ENCODE measurements at regions not wholly inside any gene's neighbourhood (a gene's known extent, or its start where the extent isn't known, plus 50 kb on each side); places are given as distances from the start of the nearest gene placed in this dataset.
"Not testable (repeated sequence)": the region's sequence is repeated elsewhere in the genome, so short reads cannot be mapped to it uniquely, and the experiment has no call there.

DNA sequence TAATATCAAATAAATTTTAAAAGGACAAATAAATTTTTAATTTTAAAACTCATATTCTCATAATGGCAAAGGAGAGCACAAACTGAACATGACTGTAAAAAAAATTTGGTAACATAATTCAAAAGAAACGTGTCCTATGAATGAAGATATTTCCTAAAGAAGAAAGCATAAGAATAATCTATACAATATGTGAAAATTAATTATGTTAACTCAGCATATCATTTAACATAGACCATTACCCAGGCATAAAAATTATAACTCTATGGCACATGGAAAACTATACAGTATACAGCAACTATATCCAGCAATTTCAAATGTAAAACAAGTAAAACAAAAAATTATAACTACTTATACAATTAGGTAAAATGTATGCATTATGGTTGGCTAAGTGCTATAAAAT, 288.1 kb downstream of the SUCLG1 start:
- no peak for TF ChIP-seq EZH2 (IDR thresholded peaks at IDR 0.05; ENCODE audit: low read length, missing control alignments)
- TF ChIP-seq, protein P1, sequence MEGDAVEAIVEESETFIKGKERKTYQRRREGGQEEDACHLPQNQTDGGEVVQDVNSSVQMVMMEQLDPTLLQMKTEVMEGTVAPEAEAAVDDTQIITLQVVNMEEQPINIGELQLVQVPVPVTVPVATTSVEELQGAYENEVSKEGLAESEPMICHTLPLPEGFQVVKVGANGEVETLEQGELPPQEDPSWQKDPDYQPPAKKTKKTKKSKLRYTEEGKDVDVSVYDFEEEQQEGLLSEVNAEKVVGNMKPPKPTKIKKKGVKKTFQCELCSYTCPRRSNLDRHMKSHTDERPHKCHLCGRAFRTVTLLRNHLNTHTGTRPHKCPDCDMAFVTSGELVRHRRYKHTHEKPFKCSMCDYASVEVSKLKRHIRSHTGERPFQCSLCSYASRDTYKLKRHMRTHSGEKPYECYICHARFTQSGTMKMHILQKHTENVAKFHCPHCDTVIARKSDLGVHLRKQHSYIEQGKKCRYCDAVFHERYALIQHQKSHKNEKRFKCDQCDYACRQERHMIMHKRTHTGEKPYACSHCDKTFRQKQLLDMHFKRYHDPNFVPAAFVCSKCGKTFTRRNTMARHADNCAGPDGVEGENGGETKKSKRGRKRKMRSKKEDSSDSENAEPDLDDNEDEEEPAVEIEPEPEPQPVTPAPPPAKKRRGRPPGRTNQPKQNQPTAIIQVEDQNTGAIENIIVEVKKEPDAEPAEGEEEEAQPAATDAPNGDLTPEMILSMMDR (conservative IDR thresholded peaks at IDR 0.05 in 1 of 2, IDR thresholded peaks at IDR 0.05 in 1 of 2; ENCODE audit: low read depth in 1 of 2, low read length in 2 of 2): no peak
- Histone ChIP-seq H3K4me3 (replicated peaks in 1 of 4; ENCODE audit: control extremely low read depth in 1 of 4, insufficient read depth in 1 of 4, low read depth in 3 of 4, low read length in 4 of 4) (no peak overlapping the region), H3K4me1 (ENCODE audit: control insufficient read depth, extremely low read depth, insufficient read depth, low read length) (no peaks in the 10 kb centered on the region), H4K20me1 (ENCODE audit: control insufficient read depth, extremely low read depth, insufficient read depth, low read length) (no peaks in the 10 kb centered on the region), H3K4me2 (ENCODE audit: extremely low read depth, insufficient read depth, low read length) (no peak overlapping the region), H2AFZ (ENCODE audit: low read length) (no peak overlapping the region), H3K79me2 (ENCODE audit: control insufficient read depth, insufficient read depth, low read length) (no peaks in the 10 kb centered on the region), H3K27ac (ENCODE audit: insufficient read depth, low read length) (no peak overlapping the region), H3K27me3 (ENCODE audit: control insufficient read depth, insufficient read depth, low read length) (no peaks in the 10 kb centered on the region), H3K9me3 (ENCODE audit: control insufficient read depth, insufficient read depth, low read depth, low read length) (no peaks in the 10 kb centered on the region), H3K36me3 (ENCODE audit: control insufficient read depth, insufficient read depth, low read length) (no peaks in the 10 kb centered on the region), H3K9ac (ENCODE audit: insufficient read depth, low read length) (no peak overlapping the region)
- no peak for DNase-seq (ENCODE audit: low read depth in 2 of 2)

DNA sequence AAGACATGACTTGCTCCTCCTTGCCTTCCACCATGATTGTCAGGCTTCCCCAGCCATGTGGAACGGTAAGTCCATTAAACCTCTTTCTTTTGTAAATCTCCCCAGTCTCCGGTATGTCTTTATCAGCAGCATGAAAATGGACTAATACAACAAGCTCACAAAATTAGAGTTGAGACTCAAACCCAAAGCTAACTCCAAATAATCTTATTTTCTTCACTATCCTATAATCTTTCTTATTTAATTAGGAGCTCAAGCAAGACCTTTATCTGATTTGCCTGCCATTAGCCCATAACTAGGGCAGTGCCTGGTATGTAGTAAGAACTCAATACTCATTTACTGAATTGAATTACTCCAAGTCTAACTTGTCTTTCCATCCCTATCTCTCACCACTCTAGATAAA, 289.2 kb downstream of the SUCLG1 start:
- no peak overlapping the region for H3K9ac ChIP-seq (ENCODE audit: insufficient read depth, low read length)
- TF ChIP-seq, protein P1 (conservative IDR thresholded peaks at IDR 0.05 in 1 of 2, IDR thresholded peaks at IDR 0.05 in 1 of 2; ENCODE audit: low read depth in 1 of 2, low read length in 2 of 2): no peak
- no peak for TF ChIP-seq EZH2 (IDR thresholded peaks at IDR 0.05; ENCODE audit: low read length, missing control alignments)
- H2AFZ ChIP-seq (ENCODE audit: low read length): no peak overlapping the region
- H3K4me2 ChIP-seq (ENCODE audit: extremely low read depth, insufficient read depth, low read length): no peak overlapping the region
- H3K79me2 ChIP-seq (ENCODE audit: control insufficient read depth, insufficient read depth, low read length): no peaks in the 10 kb centered on the region
- no peaks in the 10 kb centered on the region for H3K27me3 ChIP-seq (ENCODE audit: control insufficient read depth, insufficient read depth, low read length)
- H3K4me3 ChIP-seq (replicated peaks in 1 of 4; ENCODE audit: control extremely low read depth in 1 of 4, insufficient read depth in 1 of 4, low read depth in 3 of 4, low read length in 4 of 4): no peak overlapping the region
- no peaks in the 10 kb centered on the region for H3K4me1 ChIP-seq (ENCODE audit: control insufficient read depth, extremely low read depth, insufficient read depth, low read length)
- H3K27ac ChIP-seq (ENCODE audit: insufficient read depth, low read length): no peak overlapping the region
- H3K36me3 ChIP-seq (ENCODE audit: control insufficient read depth, insufficient read depth, low read length): no peaks in the 10 kb centered on the region
- DNase-seq (ENCODE audit: low read depth in 2 of 2): no peak
- H4K20me1 ChIP-seq (ENCODE audit: control insufficient read depth, extremely low read depth, insufficient read depth, low read length): no peaks in the 10 kb centered on the region
- no peaks in the 10 kb centered on the region for H3K9me3 ChIP-seq (ENCODE audit: control insufficient read depth, insufficient read depth, low read depth, low read length)

DNA sequence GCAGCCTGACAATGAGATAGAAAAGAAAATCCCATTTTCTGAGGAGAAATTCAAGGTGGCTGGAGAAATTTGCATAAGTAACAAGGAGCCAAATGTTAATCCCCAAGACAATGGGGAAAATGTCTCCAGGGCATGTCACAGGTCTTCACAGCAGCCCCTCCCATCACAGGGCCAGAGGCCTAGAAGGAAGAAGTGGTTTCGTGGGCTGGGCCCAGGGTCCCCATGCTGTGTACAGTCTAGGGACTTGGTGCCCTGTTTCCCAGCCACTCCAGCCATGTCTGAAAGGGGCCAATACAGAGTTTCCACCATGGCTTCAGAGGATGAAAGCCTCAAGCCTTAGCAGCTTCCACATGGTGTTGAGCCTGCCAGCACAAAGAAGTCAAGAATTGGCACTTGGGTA, 290.5 kb downstream of the SUCLG1 start:
- not testable (repeated sequence) for H4K20me1 ChIP-seq (ENCODE audit: control insufficient read depth, extremely low read depth, insufficient read depth, low read length); H3K4me3 ChIP-seq (replicated peaks in 1 of 4; ENCODE audit: control extremely low read depth in 1 of 4, insufficient read depth in 1 of 4, low read depth in 3 of 4, low read length in 4 of 4); DNase-seq (ENCODE audit: low read depth in 2 of 2); H3K4me2 ChIP-seq (ENCODE audit: extremely low read depth, insufficient read depth, low read length); H3K27ac ChIP-seq (ENCODE audit: insufficient read depth, low read length); H3K27me3 ChIP-seq (ENCODE audit: control insufficient read depth, insufficient read depth, low read length); H2AFZ ChIP-seq (ENCODE audit: low read length); H3K79me2 ChIP-seq (ENCODE audit: control insufficient read depth, insufficient read depth, low read length); H3K36me3 ChIP-seq (ENCODE audit: control insufficient read depth, insufficient read depth, low read length); H3K4me1 ChIP-seq (ENCODE audit: control insufficient read depth, extremely low read depth, insufficient read depth, low read length); H3K9me3 ChIP-seq (ENCODE audit: control insufficient read depth, insufficient read depth, low read depth, low read length); H3K9ac ChIP-seq (ENCODE audit: insufficient read depth, low read length)

DNA sequence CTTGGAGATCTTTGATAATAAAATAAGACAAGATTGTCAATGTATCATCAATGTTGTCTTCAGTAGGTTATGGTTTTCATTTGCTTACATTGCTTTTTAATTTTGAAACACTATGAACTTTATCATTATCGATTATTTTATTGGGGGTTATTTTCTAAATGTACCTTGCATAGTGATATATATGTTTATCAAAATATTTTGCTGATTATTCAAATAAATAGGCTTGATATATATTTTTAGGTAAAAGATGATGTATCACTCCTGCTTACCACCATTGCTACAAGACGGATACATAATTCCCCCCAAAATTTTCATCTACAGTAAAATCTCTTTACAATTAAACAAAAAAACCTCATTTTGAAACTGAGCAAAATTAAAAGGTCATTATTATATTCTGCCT, 293.8 kb downstream of the SUCLG1 start:
- Histone ChIP-seq H3K4me1 (ENCODE audit: control insufficient read depth, extremely low read depth, insufficient read depth, low read length) (no peaks in the 10 kb centered on the region), H3K79me2 (ENCODE audit: control insufficient read depth, insufficient read depth, low read length) (no peaks in the 10 kb centered on the region), H3K27me3 (ENCODE audit: control insufficient read depth, insufficient read depth, low read length) (no peaks in the 10 kb centered on the region), H3K27ac (ENCODE audit: insufficient read depth, low read length) (no peak overlapping the region), H4K20me1 (ENCODE audit: control insufficient read depth, extremely low read depth, insufficient read depth, low read length) (no peaks in the 10 kb centered on the region), H3K36me3 (ENCODE audit: control insufficient read depth, insufficient read depth, low read length) (no peaks in the 10 kb centered on the region), H2AFZ (ENCODE audit: low read length) (no peak overlapping the region), H3K9ac (ENCODE audit: insufficient read depth, low read length) (no peak overlapping the region), H3K4me2 (ENCODE audit: extremely low read depth, insufficient read depth, low read length) (no peak overlapping the region), H3K9me3 (ENCODE audit: control insufficient read depth, insufficient read depth, low read depth, low read length) (no peaks in the 10 kb centered on the region), H3K4me3 (replicated peaks in 1 of 4; ENCODE audit: control extremely low read depth in 1 of 4, insufficient read depth in 1 of 4, low read depth in 3 of 4, low read length in 4 of 4) (no peak overlapping the region)
- TF ChIP-seq, protein P1 (conservative IDR thresholded peaks at IDR 0.05 in 1 of 2, IDR thresholded peaks at IDR 0.05 in 1 of 2; ENCODE audit: low read depth in 1 of 2, low read length in 2 of 2): no peak
- TF ChIP-seq EZH2 (IDR thresholded peaks at IDR 0.05; ENCODE audit: low read length, missing control alignments): no peak
- DNase-seq (ENCODE audit: low read depth in 2 of 2): no peak

Measured in fibroblast of lung (primary cell).